ENCODE measurements at regions not wholly inside any gene's neighbourhood (a gene's known extent, or its start where the extent isn't known, plus 50 kb on each side); places are given as distances from the start of the nearest gene placed in this dataset.

- ChIA-PET CTCF (interaction anchor here (0.6 kb wide), 1 partner anchor 41 kb away, joined by 4 read pairs; no protein-coding TSS in a partner anchor), POLR2A (no interaction called here)
- TF ChIP-seq ZNF384 (IDR thresholded peaks at IDR 0.05) = no peak
- TF ChIP-seq LEF1 (IDR thresholded peaks at IDR 0.05; ENCODE audit: borderline replicate concordance) = no peak
- TF ChIP-seq ARNT (IDR thresholded peaks at IDR 0.05) = no peak
- TF ChIP-seq L3MBTL2 (conservative IDR thresholded peaks at IDR 0.05) = no peak
- no peak for TF ChIP-seq SUZ12 (IDR thresholded peaks at IDR 0.05)
- no peak for TF ChIP-seq TARDBP (IDR thresholded peaks at IDR 0.05)
- TF ChIP-seq FOXK2 (IDR thresholded peaks at IDR 0.05) = no peak
- no peak for TF ChIP-seq SP1 (IDR thresholded peaks at IDR 0.05)
- DNase-seq (ENCODE audit: extremely low spot score) = no peak
These were observed 60.0 kb upstream of the PLET1 start for GRCh38 chr11:112320668-112321067.

DNA sequence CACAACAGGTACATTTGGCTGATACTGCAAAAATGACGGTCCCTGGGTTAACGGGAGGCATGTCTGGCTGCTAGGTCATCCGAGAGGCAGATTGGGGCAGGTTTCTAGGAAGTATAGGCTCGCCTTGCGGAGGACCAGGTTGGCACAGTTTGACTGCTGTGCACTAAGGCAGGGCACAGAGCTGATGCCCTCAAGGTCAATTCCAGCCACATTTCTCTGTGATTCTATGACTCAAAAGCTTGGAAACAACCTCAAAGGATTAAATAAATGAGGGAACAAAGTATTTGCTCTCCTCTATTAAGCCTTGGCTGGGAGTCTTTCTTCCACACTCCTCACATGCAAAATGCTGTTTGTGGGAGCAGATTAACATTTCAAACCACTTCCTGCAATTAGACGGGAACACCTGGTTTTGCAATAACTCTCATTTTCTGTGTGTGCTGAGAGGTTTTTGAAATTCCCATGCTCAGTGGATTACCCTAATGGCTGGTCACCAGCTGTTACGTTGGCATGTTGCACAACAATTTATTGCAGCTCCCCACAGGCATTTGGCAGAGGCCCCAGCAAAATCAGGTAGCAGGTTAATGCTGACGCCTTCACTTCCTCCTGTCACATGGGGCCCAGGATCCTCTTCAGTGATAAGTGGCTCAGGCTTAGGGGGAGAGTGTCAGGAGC, 61.0 kb upstream of the PLET1 start:
- POLR2A ChIA-PET = no interaction called here
- CTCF ChIA-PET = no interaction called here
- TF ChIP-seq FOXA1 (IDR thresholded peaks at IDR 0.05) (no peak), HDGF (IDR thresholded peaks at IDR 0.05; ENCODE audit: borderline replicate concordance) (no peak), L3MBTL2 (conservative IDR thresholded peaks at IDR 0.05) (no peak), FOXM1 (IDR thresholded peaks at IDR 0.05; ENCODE audit: borderline replicate concordance) (no peak)
- no peak for DNase-seq (ENCODE audit: extremely low spot score)

DNA sequence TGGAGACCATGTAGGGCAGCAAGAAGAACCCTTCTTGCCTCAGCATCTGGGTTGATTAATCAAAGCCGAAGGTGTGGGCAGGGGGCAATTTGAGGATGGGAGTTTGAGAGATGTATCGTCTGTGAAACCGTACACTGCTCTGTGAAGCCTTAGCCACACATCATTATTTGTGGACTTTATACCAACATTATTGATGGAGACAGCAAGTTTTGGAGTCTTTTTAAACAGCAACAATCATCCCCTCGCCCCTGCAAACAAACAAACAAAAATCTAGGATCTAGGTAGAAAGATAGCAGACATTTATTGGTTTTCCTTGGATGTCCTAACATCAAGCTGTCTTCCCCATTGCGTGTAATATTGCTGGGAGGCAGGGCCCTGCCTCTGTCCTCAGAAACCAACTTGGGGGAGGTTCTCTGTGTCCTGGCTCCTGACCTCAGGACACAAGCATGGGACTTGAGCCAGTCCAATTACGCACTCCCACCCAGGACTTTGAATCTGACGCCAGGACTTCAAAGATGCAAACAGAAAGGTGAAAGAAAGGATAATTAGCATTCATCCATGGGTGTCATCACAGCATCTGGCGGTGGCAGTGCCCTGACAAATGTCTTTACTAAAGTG, 61.6 kb upstream of the PLET1 start:
- TF ChIP-seq HDGF (IDR thresholded peaks at IDR 0.05; ENCODE audit: borderline replicate concordance) (no peak), ZNF384 (IDR thresholded peaks at IDR 0.05) (no peak), ARNT (IDR thresholded peaks at IDR 0.05) (no peak), FOXA1 (IDR thresholded peaks at IDR 0.05) (no peak), L3MBTL2 (conservative IDR thresholded peaks at IDR 0.05) (no peak), NFRKB (IDR thresholded peaks at IDR 0.05) (no peak), FOXM1 (IDR thresholded peaks at IDR 0.05; ENCODE audit: borderline replicate concordance) (no peak), PKNOX1 (IDR thresholded peaks at IDR 0.05) (no peak), ELF4 (IDR thresholded peaks at IDR 0.05) (no peak), TARDBP (IDR thresholded peaks at IDR 0.05) (no peak), BHLHE40 (IDR thresholded peaks at IDR 0.05; ENCODE audit: borderline replicate concordance) (no peak), FOXK2 (IDR thresholded peaks at IDR 0.05) (no peak), SP1 (IDR thresholded peaks at IDR 0.05) (no peak), LEF1 (IDR thresholded peaks at IDR 0.05; ENCODE audit: borderline replicate concordance) (no peak), SUZ12 (IDR thresholded peaks at IDR 0.05) (no peak)
- no peak for DNase-seq (ENCODE audit: extremely low spot score)
- ChIA-PET POLR2A (no interaction called here), CTCF (no interaction called here)

DNA sequence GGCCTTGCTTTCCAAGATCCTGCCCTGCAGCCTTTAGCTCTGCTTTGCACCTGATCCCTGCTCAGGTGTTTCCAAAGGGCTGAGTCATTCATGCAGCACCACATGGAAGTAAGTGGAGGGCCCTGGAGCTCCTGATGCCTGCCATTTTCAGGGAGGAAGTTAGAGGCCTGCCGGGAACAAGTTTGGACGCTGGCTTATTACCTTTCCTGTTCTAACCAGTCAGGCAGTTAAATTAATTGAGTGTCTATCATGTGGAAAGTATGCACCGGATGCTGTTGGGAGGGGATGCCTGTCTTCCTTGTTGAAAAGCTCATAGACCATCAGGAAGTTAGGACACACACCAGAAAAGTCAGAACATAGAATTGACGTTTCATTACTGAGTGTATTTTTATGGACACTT, 73.7 kb upstream of the PLET1 start:
- no peak for DNase-seq (ENCODE audit: extremely low spot score)
- POLR2A ChIA-PET = no interaction called here
- CTCF ChIA-PET = no interaction called here
- TF ChIP-seq HDGF (IDR thresholded peaks at IDR 0.05; ENCODE audit: borderline replicate concordance) (no peak), SP1 (IDR thresholded peaks at IDR 0.05) (no peak), L3MBTL2 (conservative IDR thresholded peaks at IDR 0.05) (no peak), ARNT (IDR thresholded peaks at IDR 0.05) (no peak), SUZ12 (IDR thresholded peaks at IDR 0.05) (no peak), ELF4 (IDR thresholded peaks at IDR 0.05) (no peak), ZNF384 (IDR thresholded peaks at IDR 0.05) (no peak), FOXM1 (IDR thresholded peaks at IDR 0.05; ENCODE audit: borderline replicate concordance) (no peak), FOXK2 (IDR thresholded peaks at IDR 0.05) (no peak)

DNA sequence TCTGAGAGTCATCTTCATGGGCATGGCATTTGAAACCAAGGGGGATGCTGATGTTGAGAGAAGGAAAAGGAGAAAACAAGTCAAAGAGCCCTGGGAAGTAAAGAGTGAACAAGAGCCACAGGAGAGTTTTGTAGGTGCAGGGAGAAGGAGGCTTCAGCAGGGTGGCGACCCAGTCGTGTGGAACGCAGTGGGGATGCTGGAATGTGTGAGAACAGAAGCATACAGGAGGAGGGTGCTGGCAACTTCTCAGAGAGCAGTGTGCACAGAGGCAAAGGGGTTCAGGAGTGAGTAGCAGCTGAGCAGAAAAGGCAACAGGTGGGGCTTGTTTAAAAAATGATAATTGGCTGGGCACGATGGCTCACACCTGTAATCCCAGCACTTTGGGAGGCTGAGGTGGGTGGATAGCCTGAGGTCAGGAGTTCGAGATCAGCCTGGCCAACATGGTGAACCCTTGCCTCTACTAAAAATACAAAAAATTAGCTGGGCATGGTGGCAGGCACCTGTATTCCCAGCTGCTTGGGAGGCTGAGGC, 75.8 kb upstream of the PLET1 start:
- DNase-seq (ENCODE audit: extremely low spot score) = no peak
- CTCF ChIA-PET = no interaction called here
- POLR2A ChIA-PET = no interaction called here
- TF ChIP-seq TARDBP (IDR thresholded peaks at IDR 0.05) = no peak
- TF ChIP-seq FOXM1 (IDR thresholded peaks at IDR 0.05; ENCODE audit: borderline replicate concordance) = no peak
- TF ChIP-seq LEF1 (IDR thresholded peaks at IDR 0.05; ENCODE audit: borderline replicate concordance) = no peak
- no peak for TF ChIP-seq CTBP1 (IDR thresholded peaks at IDR 0.05; ENCODE audit: borderline replicate concordance)
- no peak for TF ChIP-seq ZNF384 (IDR thresholded peaks at IDR 0.05)
- no peak for TF ChIP-seq ELF4 (IDR thresholded peaks at IDR 0.05)

DNA sequence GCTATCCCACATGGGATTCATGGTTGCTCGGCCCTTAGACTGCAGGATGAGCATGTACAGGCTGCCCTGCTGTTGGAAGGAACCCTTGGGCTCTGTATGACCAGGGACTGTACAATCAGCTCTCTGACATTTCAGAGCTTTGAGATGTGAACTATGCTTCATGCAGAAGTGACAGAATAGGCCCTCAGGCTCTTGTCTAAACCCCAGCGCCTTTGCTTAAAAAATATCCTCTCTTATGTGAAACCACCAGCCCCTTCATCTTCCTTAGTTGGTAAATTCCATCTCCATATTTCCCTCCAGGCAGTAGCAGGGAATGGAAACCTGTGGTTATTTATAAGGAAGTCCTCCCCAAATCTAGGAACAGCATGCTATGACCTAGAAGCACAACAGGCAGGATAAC, 78.9 kb upstream of the PLET1 start:
- CTCF ChIA-PET = no interaction called here
- TF ChIP-seq CTBP1 (IDR thresholded peaks at IDR 0.05; ENCODE audit: borderline replicate concordance) (no peak), HDGF (IDR thresholded peaks at IDR 0.05; ENCODE audit: borderline replicate concordance) (no peak), PKNOX1 (IDR thresholded peaks at IDR 0.05) (no peak), FOXM1 (IDR thresholded peaks at IDR 0.05; ENCODE audit: borderline replicate concordance) (no peak), SP1 (IDR thresholded peaks at IDR 0.05) (no peak), LEF1 (IDR thresholded peaks at IDR 0.05; ENCODE audit: borderline replicate concordance) (no peak)
- no peak for DNase-seq (ENCODE audit: extremely low spot score)
- POLR2A ChIA-PET = no interaction called here

- CTCF ChIA-PET = no interaction called here
- no peak for TF ChIP-seq ELF4 (IDR thresholded peaks at IDR 0.05)
- TF ChIP-seq HDGF (IDR thresholded peaks at IDR 0.05; ENCODE audit: borderline replicate concordance) = no peak
- TF ChIP-seq FOXM1 (IDR thresholded peaks at IDR 0.05; ENCODE audit: borderline replicate concordance) = no peak
- no peak for TF ChIP-seq FOXA1 (IDR thresholded peaks at IDR 0.05)
- TF ChIP-seq ZNF384 (IDR thresholded peaks at IDR 0.05) = no peak
- TF ChIP-seq SP1 (IDR thresholded peaks at IDR 0.05) = no peak
- no peak for TF ChIP-seq L3MBTL2 (conservative IDR thresholded peaks at IDR 0.05)
- TF ChIP-seq LEF1 (IDR thresholded peaks at IDR 0.05; ENCODE audit: borderline replicate concordance) = no peak
- no peak for TF ChIP-seq NFRKB (IDR thresholded peaks at IDR 0.05)
- TF ChIP-seq CTBP1 (IDR thresholded peaks at IDR 0.05; ENCODE audit: borderline replicate concordance) = no peak
- no peak for TF ChIP-seq TARDBP (IDR thresholded peaks at IDR 0.05)
- no peak for TF ChIP-seq ARNT (IDR thresholded peaks at IDR 0.05)
- no peak for TF ChIP-seq PKNOX1 (IDR thresholded peaks at IDR 0.05)
- TF ChIP-seq SUZ12 (IDR thresholded peaks at IDR 0.05) = no peak
- POLR2A ChIA-PET = no interaction called here
- no peak for DNase-seq (ENCODE audit: extremely low spot score)
These were observed 82.8 kb upstream of the PLET1 start for GRCh38 chr11:112343368-112344039.
